NT2/D1 (cell line): ENCODE measurements at regions not wholly inside any gene's neighbourhood (a gene's known extent, or its start where the extent isn't known, plus 50 kb on each side); places are given as distances from the start of the nearest gene placed in this dataset.

Source experiments
- SUZ12 ChIP-seq: IDR thresholded peaks from 2 replicates; pipeline ENCODE4 v1.6.1; 2011; ENCODE audit not compliant: insufficient read length, insufficient read depth; ENCODE audit errors: extremely low read depth
- YY1 ChIP-seq: IDR thresholded peaks from 2 replicates; pipeline ENCODE4 v1.6.1; 2011; ENCODE audit not compliant: insufficient read length, insufficient read depth
- ZNF274 ChIP-seq: IDR thresholded peaks from 2 replicates; pipeline ENCODE4 v1.6.1; 2011; ENCODE audit warnings: mild to moderate bottlenecking, low read depth, low read length

GRCh38 chr16:9528511-9529079 lies 437.2 kb downstream of the HAPSTR1 start:
- TF ChIP-seq ZNF274: no peak
- no peak for TF ChIP-seq YY1
- TF ChIP-seq SUZ12: no peak
